GM19238 (cell line): ENCODE measurements at regions not wholly inside any gene's neighbourhood (a gene's known extent, or its start where the extent isn't known, plus 50 kb on each side); places are given as distances from the start of the nearest gene placed in this dataset.
"Not testable (repeated sequence)": the region's sequence is repeated elsewhere in the genome, so short reads cannot be mapped to it uniquely, and the experiment has no call there.

ENCODE experiments used
- DNase-seq: peaks from one replicate; pipeline ENCODE4 v3.0.0; 2011; ENCODE audit warnings: low spot score; ENCODE audit not compliant: insufficient read length

DNA sequence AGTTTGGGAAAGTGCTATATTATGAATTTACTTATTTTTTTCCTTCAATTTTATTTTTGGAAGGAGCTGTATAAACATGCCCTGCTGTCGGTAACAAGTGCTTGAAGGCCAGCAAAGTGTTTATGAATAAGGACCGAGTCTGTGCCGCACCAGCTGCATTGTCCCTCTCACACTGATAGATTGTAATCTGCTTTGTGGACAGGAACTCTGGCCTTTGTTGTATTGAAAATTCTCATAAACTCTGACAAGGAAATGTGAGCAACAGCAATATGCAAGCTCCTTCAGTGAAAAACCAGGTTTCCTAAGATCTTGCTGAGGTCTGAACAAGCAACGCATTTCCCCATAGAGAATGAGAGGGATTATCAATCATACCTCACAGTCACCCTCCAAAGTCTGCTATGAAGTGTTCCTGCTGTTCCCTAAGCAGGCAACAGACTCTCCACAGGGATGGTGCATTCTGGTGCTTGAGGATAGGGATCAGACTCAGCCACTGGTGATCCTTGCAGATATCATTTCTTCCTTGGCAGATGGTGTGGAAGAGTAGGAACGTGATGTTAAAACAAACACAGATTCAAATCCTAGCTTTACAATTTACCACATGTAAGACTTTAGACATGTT is 109.6 kb downstream of the KCNJ2 start:
- DNase-seq = no peak

DNA sequence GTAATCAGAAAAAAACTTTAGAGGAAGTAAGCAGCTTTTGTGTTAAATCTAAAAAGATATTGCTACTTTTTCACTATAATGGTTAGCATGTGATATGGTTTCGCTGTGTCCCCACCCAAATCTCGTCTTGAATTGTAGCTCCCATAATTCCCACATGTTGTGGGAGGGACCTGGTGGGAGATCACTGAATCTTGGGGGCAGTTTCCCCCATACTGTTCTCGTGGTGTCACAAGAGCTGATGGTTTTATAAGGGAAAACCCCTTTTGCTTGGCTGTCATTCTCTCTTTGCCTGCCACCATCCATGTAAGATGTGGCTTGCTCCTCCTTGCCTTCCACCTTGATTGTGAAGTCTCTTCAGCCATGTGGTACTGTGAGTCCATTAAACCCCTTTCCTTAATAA is 117.1 kb downstream of the KCNJ2 start:
- no peak for DNase-seq

DNA sequence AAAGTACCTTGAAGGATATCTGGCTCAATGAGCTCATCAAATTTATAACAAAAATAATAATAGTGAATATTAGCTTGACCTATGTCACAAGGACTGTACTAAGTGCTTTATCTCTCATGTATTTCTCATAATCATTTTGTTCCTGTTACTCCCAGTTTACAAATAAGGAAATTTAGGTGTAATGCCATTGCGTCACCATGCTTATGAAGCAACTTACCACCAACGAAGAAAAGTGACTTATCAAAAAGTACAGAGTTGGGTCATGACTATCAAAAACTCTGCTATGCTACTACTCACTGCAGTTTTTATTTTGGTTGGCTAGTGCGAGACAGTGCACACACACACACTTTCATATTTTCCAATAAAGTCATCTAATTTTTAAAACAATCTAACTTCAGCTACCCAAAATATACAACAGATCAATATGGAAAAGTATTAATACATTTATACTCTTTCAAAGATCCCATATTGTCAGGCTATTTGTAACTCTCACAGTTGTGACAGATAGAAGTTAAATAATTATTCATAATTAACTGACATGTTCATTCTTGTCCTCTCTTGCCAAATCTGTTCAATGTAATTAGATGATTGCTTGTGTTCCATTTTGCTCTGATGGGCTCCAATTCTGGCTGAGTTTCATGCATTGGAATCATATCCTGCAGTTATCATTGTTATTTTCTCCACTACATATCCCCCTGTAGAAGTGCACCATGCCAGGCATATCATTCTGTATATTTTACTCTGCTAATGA is 119.4 kb downstream of the KCNJ2 start:
- DNase-seq = no peak

DNA sequence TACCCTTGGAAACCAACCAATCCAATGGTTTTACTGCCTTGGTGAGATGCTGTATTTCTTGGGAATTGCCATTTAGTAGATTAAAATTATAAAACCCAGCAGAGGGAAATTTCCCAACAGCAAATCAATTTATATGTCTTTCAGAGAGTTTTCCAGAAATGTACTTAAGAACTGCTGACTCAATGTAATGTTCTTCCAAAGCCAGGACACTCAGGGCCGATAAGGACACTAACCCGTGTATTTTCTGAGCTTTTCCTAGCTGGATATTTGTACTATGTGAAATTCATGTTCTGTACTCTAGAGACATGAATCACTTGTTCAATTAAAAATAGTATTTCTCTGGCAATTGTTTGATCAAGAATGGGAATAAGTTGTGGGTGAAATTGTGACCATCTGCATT is 121.4 kb downstream of the KCNJ2 start:
- no peak for DNase-seq

DNA sequence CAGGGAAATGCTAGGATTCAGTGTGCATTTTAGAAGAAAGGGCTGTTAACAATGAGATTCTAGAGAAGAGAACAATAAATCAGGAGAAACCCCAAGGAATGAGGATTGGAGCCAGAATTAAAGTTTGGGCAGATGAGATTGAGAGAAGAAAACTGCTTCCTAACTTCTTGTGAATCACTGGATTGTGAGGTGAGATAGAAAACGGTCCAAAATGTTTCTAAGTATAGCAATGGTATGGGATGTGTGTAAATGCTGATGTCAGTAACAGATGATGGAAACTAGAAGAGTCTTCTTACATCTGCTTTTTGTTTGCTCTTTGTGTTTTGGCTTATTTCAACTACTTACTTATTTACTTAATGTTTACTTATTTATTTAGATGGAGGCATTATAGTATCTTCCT is 123.0 kb downstream of the KCNJ2 start:
- DNase-seq = no peak

DNA sequence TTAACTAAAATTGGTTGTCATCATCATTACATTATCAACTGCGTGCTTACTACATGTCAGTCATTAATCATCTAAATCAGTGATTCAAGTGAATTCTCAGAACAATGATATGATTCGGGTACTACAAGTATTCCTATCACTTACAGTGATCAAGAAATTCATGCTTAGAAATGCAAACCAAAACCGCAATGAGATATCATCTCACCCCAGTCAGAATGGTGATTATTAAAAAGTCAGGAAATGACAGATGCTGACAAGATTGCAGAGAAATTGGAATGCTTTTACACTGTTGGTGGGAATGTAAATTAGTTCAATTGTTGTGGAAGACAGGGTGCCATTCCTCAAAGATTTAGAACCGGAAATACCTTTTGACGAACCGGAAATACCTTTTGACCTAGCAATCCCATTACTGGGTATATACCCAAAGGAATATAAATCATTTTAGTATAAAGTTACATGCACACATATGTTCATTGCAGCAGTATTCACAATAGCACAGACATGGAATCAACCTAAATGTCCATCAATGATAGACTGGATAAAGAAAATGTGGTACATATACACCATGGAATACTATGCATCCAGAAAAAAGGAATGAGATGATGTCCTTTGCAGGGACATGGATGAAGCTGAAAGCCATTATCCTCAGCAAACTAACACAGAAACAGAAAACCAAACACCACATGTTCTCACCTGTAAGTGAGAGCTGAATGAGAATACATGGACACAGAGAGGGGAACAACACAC is 124.4 kb downstream of the KCNJ2 start:
- DNase-seq = not testable (repeated sequence)

DNA sequence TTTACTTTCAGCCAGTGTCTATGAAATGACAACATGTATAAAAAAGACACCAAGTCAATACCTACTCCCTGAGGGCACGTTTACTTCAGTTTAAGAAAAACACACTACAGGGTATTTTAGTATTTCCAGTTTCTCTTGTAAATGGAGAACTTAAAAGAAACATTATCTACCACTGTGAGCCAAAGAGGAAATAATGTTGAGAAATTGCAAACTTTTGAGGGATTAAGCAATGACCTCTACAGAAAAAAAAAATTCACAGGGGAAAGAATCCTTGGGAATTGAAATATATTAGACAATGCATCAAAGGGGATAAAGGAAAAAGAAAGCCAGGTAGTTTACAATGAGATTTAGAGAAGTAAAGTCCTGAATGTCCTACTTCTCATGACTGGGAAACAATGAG is 126.0 kb downstream of the KCNJ2 start:
- no peak for DNase-seq

DNA sequence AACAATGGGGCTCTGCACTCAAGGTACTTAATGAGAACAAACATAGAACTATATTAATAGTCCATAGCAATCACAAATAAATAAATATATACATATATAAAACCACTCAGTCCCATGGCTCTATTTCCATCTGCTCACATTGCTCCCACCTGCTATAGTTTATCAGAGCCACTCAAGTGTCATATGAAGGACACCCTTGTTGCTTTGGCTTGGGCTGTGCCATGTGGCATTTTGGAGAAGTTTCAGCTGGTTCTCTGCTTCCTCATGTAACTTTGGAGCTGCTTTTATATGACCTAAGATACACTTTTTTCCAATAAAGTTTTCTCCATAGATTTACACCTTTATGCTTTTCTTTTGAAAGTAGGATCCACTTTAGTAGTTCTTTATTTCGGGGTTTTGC is 126.4 kb downstream of the KCNJ2 start:
- no peak for DNase-seq

DNA sequence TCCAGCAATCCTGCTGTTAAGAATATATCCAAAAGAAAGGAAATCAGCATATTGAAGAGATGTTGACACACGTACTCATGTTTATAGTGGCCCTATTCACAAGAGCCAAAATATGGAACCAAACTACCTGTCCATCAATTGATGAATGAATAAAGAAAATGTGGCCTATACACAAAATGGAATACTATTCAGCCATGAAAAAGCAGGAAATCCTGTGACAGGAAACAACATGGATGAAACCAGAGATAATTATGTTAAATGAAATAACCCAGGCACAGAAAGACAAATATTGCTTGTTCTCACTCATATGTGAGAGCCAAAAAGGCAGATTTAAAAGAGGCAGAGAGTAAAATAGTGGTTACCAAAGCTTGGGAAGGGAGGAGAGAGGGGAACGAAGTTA is 127.1 kb downstream of the KCNJ2 start:
- DNase-seq = no peak

DNA sequence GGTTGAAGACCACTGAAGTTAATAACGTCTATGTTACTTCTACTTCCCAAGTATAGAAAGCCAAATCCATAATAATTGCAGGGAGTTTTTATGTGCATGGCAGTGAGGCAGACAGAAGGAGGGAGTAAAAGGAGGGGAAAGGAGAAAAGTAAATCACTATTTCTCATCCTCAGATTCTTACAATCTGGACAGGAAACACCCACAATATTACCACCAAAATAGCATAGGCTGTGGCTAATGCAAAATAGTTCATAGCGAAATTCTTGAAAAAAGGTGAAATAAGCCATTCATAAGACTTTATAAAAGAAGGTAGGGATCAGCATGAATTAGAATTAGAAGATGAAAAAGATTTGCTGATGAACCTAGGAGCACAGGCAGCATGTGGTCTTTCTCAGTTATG is 128.1 kb downstream of the KCNJ2 start:
- DNase-seq = no peak

DNA sequence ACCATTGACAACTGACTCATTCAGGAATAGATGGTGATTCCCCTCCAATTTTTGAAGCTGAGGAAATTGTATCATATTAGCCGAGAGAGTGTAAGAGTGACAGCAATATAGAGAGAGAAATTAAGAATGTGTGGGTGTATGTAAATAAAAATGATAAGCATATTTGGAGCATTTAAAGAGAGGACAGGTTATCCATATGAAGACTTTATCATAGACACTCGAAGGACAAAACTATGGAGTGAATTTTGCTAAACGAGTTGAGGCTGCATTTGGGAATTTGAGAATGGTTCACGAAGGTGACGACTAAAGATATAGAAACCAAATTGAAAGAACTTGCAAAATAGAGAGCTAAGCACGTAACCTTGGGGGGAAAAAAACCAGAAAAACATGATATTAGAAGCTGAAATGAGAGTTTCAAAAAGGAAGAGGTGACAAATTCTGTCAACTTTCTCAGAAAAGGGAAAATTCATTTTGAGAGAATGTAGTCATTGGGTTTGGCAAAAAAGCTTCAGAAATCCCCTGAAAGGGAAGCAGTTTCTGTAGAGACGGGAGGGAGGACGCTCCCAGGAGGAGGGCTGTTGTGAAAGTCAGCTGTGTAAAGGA is 129.7 kb downstream of the KCNJ2 start:
- DNase-seq = no peak

DNA sequence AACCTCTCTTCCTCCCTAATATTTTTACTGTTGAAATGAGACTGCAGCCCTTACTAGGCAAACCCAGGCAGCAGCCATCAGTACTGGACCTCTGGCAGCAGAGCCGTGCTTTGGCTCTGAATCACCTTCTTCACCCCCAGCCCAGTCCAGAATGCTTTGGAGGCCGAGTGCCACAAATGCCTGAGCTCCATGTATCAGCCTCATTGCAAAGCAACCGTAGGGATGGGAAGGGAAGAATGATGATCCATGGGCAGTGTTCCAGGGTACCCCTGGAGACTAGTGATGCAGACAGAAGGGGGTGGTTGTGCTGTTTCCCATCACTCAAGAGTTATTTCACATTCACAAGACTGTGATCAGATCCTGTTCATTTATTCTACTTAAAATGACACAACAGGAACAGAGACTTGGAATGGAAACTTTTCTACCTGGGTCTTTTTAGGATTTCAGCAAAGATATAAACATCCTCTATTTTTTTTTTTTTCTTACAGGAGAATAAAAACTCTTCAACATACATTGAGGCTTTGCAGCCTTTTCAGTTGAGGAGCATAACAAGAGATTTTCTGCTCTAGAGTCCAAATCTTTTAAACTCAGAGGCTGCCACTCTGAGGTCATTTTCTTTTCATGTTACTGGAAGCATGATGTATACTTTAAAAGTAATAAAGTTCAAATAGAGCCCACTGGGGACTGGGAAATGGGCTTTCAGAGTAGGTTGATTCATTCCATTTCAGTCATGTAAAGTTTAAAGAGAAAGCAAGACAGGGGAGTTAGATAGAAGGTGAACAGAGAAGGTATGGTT is 138.3 kb downstream of the KCNJ2 start:
- DNase-seq = no peak

DNA sequence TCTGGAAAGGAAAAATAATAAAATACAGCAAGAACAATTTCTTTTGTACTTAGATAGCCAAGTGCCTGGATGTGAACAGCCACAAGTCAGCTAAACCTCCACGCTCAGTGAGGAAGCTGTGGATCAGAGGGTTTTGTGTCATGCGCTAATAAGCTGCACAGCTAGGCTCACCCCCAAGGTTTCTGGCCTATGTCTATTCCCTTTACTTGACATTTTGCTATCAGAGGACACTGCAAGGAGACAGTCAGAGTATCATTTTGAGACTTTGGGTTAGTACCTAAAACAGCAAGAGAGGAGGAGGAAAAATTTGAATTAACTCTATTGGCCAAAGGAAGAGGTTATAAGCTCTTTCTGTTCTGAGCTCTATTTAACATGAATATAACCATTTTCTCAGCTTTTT is 139.3 kb downstream of the KCNJ2 start:
- no peak for DNase-seq

DNA sequence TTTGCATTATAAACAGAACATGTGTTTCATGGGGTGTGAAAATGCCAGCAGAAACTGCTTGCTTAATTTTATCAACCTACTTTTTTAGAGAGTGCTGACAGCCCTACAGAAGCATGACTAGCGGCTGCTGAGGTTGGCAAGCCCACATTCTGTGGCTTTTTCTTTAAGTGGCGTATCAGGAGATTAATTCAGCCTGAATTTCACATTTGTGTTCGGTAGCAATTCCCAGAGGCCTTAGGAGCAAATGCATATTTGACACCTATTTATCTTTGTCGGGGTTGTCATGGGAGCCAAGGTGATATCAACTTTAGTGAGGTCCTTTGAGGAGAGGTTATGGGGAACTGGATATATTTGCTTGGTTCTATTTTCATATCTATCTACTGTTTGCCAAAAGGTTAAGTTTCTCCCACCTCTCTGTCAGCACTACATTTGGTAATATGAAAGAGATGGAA is 140.9 kb downstream of the KCNJ2 start:
- DNase-seq = no peak

DNA sequence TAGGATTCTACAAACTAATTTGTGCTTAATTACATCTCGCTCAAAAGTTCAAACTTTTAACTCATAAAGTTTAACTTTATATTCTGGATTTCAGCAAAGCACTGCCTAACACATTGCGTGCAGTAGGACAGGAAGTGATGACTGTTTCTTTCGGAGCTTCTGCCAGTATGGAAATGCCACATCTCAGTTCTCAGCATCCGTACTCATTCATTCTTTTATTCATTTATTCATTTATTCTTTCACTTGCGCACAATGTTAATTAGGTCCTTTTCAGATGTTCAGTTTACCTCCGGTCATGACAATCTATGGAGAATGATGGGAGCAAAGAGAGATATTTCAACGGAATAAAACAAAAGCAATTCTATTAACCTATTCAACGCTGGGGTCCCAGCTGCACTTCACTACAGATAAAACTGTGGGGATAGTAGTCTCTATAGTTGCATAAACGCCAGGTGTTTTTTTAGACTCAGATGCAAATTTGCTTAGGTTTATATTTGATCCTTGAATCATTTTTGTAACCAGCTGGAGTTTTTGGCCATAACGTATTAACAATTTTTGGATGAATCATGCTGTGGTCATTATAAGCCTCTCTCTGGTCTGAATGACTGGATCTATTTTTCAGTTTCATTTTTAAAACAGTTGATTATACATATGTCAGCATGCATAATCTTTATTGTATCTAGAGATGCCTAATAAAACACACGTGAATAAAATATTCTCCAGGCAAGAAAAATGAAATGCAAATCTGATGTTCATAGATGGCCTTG is 143.9 kb downstream of the KCNJ2 start:
- no peak for DNase-seq

DNA sequence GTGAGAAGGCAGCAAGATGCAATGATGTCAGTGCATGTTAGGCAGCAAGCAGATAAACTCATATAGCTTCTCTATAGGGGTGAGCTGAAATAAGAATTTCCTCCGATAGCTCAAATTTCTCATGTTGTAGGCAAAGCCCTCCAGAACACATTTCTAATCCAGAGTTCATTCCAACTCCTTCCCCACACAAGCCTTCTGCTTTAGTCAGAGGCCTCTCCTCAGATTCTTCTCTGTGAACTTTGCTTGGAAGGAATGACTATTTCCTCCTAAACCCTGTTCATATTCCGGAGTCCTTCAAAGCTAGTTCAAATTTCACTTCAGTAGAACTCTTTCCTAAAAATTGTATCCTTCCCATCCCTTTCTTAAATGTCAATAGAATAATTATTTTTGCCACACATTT is 144.8 kb downstream of the KCNJ2 start:
- no peak for DNase-seq

DNA sequence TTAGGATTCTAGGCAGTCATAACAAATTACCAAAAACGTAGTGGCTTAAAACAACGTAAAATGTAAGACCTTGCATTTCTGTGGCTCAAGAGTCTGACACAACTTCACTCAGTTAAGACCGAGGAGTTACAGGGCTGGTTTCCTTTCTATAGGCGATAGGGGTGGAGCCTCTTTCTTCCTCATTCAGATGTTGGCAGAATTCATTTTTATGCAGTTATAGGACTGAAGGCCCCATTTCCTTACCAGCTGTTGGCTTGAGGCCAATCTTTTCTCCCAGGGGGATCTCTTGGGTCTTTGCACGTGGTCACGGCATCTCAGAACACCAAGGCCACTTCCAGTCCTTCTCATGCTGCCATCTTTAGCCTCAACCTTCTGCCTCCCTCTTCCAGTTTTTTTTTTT is 145.2 kb downstream of the KCNJ2 start:
- no peak for DNase-seq

DNA sequence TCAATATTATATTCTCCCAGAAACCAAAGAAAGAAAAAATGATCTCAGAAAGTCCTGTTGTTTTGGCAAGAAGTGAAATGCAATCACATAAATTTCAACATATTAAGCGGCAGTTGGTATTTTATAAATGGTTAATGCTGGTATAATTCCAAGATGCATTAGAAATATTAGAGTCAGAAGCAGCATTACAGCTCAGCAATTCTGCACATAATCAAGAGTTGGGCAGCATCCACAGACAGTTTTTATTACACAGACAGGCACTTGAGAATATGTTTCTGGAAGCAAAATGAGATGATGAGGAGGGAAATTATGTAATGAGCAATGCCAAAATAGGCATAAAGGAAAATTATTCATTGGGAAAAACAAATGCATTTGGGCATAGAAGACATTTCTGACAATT is 148.1 kb downstream of the KCNJ2 start:
- DNase-seq = no peak

DNA sequence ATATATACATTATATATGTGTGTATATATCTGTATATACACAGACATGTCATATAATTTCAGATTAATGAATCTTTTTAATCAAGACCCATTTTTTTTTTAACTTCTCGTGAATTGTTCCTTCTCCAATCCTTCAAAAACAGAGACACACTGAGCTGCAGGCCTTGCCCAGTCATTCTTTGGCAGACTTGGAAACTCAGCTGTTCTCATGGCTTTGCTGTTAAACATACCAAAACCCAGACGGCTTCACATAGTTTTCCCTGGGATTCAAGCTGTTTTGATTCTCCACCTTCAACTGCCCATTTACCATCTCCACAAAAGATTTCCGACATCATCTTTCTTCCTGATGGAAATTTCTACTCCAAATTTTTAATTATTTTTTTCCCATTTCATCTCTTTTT is 148.7 kb downstream of the KCNJ2 start:
- DNase-seq = no peak

DNA sequence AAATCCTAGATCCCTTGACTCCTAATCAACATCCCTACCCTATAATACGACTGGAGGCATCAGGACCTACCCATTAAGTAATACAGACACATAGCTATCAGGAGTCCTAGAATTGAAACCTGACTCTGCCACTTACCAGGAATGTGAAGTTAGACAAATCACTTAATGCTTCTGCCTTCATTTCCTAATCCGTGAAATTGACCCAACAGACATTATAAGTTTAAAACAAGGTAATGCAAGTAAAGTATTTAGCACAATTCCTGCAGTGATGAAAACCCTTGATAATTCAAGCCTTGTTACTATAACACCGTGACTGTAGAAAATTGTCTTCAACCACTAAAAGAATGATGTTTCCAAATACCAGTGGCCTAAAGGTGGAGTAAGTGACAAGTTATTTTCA is 150.2 kb downstream of the KCNJ2 start:
- DNase-seq = no peak
